ENCODE measurements at regions not wholly inside any gene's neighbourhood (a gene's known extent, or its start where the extent isn't known, plus 50 kb on each side); places are given as distances from the start of the nearest gene placed in this dataset.

DNA sequence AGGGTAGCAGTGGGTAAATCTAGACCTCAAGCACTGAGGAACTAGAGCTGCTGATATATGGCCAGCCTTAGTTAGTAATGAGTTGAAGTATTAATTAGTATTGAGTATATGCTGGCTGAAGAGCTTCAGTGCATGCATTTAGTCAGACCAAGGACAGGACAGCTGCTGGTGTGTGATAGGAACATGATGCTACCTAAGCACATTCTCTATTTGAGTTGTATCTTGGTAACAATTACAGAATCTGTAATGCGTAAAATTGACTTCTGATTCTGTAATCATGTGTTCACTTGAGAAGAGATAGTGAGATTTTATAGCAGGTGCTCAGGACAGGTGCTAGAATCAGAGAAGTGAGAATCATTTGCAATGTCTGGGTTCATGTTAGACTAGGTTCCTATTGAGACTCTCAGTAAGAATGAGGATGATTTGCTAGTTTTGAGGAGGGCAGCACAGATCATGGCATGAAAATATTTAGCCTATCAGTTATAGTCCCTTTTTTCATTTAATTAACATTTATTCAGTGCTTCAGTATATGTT is 369.4 kb upstream of the HS3ST5 start:
- H3K9me2 ChIP-seq (ENCODE audit: insufficient read depth), result no peaks in the 10 kb centered on the region
- DNase-seq (ENCODE audit: low spot score) (no peak), ATAC-seq (no peak)
- H3K79me2 ChIP-seq (replicated peaks; ENCODE audit: insufficient read depth), result no peaks in the 10 kb centered on the region
- Mint-ChIP-seq H3K36me3 (ENCODE audit: low read depth) (no peaks in the 10 kb centered on the region; the same call in 2 of the 3 replicates), H3K4me1 (peaks cover 4% of the 10 kb centered on the region), H3K9me3 (no peaks in the 10 kb centered on the region), H3K27ac (no peak overlapping the region), H3K4me3 (no peak overlapping the region), H3K27me3 (ENCODE audit: insufficient read depth, low read depth, poor library complexity) (no peaks in the 10 kb centered on the region)
- H2AFZ ChIP-seq, result no peak overlapping the region
- H3K4me1 ChIP-seq (ENCODE audit: insufficient read depth), result peaks cover 4% of the 10 kb centered on the region
- no peaks in the 10 kb centered on the region for H3K36me3 ChIP-seq (ENCODE audit: insufficient read depth)
- no peaks in the 10 kb centered on the region for H3F3A ChIP-seq (replicated peaks; ENCODE audit: low read depth)
- H3K27ac ChIP-seq (ENCODE audit: low read depth), result no peak overlapping the region
- H3K4me3 ChIP-seq, result no peak overlapping the region
- no peaks in the 10 kb centered on the region for H4K20me1 ChIP-seq (replicated peaks; ENCODE audit: insufficient read depth)
- no peaks in the 10 kb centered on the region for H3K27me3 ChIP-seq (ENCODE audit: insufficient read depth)
- TF ChIP-seq NANOG (IDR thresholded peaks at IDR 0.05; ENCODE audit: borderline replicate concordance), result no peak
- TF ChIP-seq, protein P1, sequence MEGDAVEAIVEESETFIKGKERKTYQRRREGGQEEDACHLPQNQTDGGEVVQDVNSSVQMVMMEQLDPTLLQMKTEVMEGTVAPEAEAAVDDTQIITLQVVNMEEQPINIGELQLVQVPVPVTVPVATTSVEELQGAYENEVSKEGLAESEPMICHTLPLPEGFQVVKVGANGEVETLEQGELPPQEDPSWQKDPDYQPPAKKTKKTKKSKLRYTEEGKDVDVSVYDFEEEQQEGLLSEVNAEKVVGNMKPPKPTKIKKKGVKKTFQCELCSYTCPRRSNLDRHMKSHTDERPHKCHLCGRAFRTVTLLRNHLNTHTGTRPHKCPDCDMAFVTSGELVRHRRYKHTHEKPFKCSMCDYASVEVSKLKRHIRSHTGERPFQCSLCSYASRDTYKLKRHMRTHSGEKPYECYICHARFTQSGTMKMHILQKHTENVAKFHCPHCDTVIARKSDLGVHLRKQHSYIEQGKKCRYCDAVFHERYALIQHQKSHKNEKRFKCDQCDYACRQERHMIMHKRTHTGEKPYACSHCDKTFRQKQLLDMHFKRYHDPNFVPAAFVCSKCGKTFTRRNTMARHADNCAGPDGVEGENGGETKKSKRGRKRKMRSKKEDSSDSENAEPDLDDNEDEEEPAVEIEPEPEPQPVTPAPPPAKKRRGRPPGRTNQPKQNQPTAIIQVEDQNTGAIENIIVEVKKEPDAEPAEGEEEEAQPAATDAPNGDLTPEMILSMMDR (conservative IDR thresholded peaks at IDR 0.05; ENCODE audit: low read depth in 2 of 2), result no peak
- TF ChIP-seq, protein P2, sequence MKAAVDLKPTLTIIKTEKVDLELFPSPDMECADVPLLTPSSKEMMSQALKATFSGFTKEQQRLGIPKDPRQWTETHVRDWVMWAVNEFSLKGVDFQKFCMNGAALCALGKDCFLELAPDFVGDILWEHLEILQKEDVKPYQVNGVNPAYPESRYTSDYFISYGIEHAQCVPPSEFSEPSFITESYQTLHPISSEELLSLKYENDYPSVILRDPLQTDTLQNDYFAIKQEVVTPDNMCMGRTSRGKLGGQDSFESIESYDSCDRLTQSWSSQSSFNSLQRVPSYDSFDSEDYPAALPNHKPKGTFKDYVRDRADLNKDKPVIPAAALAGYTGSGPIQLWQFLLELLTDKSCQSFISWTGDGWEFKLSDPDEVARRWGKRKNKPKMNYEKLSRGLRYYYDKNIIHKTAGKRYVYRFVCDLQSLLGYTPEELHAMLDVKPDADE (IDR thresholded peaks at IDR 0.05), result no peak
- TF ChIP-seq, protein P3, sequence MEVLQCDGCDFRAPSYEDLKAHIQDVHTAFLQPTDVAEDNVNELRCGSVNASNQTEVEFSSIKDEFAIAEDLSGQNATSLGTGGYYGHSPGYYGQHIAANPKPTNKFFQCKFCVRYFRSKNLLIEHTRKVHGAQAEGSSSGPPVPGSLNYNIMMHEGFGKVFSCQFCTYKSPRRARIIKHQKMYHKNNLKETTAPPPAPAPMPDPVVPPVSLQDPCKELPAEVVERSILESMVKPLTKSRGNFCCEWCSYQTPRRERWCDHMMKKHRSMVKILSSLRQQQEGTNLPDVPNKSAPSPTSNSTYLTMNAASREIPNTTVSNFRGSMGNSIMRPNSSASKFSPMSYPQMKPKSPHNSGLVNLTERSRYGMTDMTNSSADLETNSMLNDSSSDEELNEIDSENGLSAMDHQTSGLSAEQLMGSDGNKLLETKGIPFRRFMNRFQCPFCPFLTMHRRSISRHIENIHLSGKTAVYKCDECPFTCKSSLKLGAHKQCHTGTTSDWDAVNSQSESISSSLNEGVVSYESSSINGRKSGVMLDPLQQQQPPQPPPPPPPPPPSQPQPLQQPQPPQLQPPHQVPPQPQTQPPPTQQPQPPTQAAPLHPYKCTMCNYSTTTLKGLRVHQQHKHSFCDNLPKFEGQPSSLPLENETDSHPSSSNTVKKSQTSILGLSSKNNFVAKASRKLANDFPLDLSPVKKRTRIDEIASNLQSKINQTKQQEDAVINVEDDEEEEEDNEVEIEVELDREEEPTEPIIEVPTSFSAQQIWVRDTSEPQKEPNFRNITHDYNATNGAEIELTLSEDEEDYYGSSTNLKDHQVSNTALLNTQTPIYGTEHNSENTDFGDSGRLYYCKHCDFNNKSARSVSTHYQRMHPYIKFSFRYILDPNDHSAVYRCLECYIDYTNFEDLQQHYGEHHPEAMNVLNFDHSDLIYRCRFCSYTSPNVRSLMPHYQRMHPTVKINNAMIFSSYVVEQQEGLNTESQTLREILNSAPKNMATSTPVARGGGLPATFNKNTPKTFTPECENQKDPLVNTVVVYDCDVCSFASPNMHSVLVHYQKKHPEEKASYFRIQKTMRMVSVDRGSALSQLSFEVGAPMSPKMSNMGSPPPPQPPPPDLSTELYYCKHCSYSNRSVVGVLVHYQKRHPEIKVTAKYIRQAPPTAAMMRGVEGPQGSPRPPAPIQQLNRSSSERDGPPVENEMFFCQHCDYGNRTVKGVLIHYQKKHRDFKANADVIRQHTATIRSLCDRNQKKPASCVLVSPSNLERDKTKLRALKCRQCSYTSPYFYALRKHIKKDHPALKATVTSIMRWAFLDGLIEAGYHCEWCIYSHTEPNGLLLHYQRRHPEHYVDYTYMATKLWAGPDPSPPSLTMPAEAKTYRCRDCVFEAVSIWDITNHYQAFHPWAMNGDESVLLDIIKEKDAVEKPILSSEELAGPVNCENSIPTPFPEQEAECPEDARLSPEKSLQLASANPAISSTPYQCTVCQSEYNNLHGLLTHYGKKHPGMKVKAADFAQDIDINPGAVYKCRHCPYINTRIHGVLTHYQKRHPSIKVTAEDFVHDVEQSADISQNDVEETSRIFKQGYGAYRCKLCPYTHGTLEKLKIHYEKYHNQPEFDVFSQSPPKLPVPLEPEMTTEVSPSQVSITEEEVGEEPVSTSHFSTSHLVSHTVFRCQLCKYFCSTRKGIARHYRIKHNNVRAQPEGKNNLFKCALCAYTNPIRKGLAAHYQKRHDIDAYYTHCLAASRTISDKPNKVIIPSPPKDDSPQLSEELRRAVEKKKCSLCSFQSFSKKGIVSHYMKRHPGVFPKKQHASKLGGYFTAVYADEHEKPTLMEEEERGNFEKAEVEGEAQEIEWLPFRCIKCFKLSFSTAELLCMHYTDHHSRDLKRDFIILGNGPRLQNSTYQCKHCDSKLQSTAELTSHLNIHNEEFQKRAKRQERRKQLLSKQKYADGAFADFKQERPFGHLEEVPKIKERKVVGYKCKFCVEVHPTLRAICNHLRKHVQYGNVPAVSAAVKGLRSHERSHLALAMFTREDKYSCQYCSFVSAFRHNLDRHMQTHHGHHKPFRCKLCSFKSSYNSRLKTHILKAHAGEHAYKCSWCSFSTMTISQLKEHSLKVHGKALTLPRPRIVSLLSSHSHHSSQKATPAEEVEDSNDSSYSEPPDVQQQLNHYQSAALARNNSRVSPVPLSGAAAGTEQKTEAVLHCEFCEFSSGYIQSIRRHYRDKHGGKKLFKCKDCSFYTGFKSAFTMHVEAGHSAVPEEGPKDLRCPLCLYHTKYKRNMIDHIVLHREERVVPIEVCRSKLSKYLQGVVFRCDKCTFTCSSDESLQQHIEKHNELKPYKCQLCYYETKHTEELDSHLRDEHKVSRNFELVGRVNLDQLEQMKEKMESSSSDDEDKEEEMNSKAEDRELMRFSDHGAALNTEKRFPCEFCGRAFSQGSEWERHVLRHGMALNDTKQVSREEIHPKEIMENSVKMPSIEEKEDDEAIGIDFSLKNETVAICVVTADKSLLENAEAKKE (CRISPR knock-in tag; IDR thresholded peaks at IDR 0.05), result no peak
- TF ChIP-seq STAT1 (IDR thresholded peaks at IDR 0.05; ENCODE audit: unreplicated experiment), result no peak
- TF ChIP-seq POLR2AphosphoS5 (IDR thresholded peaks at IDR 0.05; ENCODE audit: low read depth), result no peak
- TF ChIP-seq EZH2phosphoT487 (IDR thresholded peaks at IDR 0.05; ENCODE audit: unreplicated experiment), result no peak
- no peak for TF ChIP-seq ZNF331 (CRISPR knock-in tag; IDR thresholded peaks at IDR 0.05; ENCODE audit: low read depth)
- no peak for TF ChIP-seq JUNB (IDR thresholded peaks at IDR 0.05; ENCODE audit: unreplicated experiment)
- H3K4me2 ChIP-seq, result no peak overlapping the region

Measured in GM23338 (cell line).